H1 (cell line): ENCODE measurements at regions not wholly inside any gene's neighbourhood (a gene's known extent, or its start where the extent isn't known, plus 50 kb on each side); places are given as distances from the start of the nearest gene placed in this dataset.

Experiments
- CHD7 ChIP-seq: fragments of 300-600 bp; sonication (generic); IDR thresholded peaks from 2 replicates; pipeline ENCODE4 v1.7.1; 2012; ENCODE audit warnings: low read length, moderate library complexity, mild to moderate bottlenecking, inconsistent platforms; ENCODE audit not compliant: insufficient replicate concordance
- SRF ChIP-seq: IDR thresholded peaks from 2 replicates; pipeline ENCODE4 v1.6.1; 2011; ENCODE audit warnings: mild to moderate bottlenecking, low read depth, low read length, moderate library complexity

- TF ChIP-seq CHD7 = no peak
- no peak for TF ChIP-seq SRF
These were observed 164.6 kb upstream of the CCDC54 start (continued) for GRCh38 chr3:107212618-107213017.
